Liver (tissue), 8 donors: ENCODE measurements at regions not wholly inside any gene's neighbourhood (a gene's known extent, or its start where the extent isn't known, plus 50 kb on each side); places are given as distances from the start of the nearest gene placed in this dataset.

Experiments
- DNase-seq: peaks from one replicate; pipeline ENCODE4 v3.0.0-alpha.2; 2017; ENCODE audit warnings: low spot score
- H3K27ac ChIP-seq, 2 donors: one replicate each; pipeline ENCODE4 v1.7.0; 2013; ENCODE audit warnings: inconsistent platforms in 2 of 2, low read length in 2 of 2, control low read depth in 1 of 2, low read depth in 1 of 2, mild to moderate bottlenecking in 1 of 2
- H3K27me3 ChIP-seq, 4 donors: one replicate each; pipeline versions ENCODE4 v1.6.1 to v1.7.0; 2013; ENCODE audit warnings: low read length in 3 of 4, inconsistent platforms in 1 of 4, mild to moderate bottlenecking in 1 of 4, moderate library complexity in 1 of 4; ENCODE audit not compliant: control insufficient read depth in 4 of 4, insufficient read depth in 4 of 4
- H3K36me3 ChIP-seq, 4 donors: one replicate each; pipeline versions ENCODE4 v1.6.1 to v1.7.0; 2013; ENCODE audit warnings: low read length in 3 of 4, mild to moderate bottlenecking in 3 of 4, low read depth in 1 of 4, moderate library complexity in 1 of 4; ENCODE audit not compliant: control insufficient read depth in 4 of 4, insufficient read depth in 3 of 4
- H3K4me1 ChIP-seq, 4 donors: one replicate each; pipeline versions ENCODE4 v1.6.1 to v1.7.0; 2013; ENCODE audit warnings: low read length in 3 of 4, mild to moderate bottlenecking in 3 of 4, moderate library complexity in 1 of 4; ENCODE audit not compliant: control insufficient read depth in 4 of 4, insufficient read depth in 4 of 4
- H3K4me3 ChIP-seq, 3 donors: one replicate each; pipeline versions ENCODE4 v1.6.1 to v1.7.0; 2013; ENCODE audit warnings: low read length in 3 of 3, control low read depth in 1 of 3, low read depth in 1 of 3, mild to moderate bottlenecking in 1 of 3
- H3K9ac ChIP-seq, 2 donors: one replicate each; pipeline ENCODE4 v1.7.0; 2013; ENCODE audit warnings: low read length in 2 of 2, mild to moderate bottlenecking in 2 of 2, moderate library complexity in 2 of 2, control low read depth in 1 of 2, low read depth in 1 of 2
- H3K9me3 ChIP-seq, 4 donors: one replicate each; pipeline versions ENCODE4 v1.6.1 to v1.7.0; 2013; ENCODE audit warnings: low read length in 3 of 4; ENCODE audit not compliant: control insufficient read depth in 4 of 4
- EGR1 ChIP-seq, 2 donors: IDR thresholded peaks; 2 replicates each; pipeline ENCODE4 v1.6.1; 2016 to 2018; ENCODE audit warnings: antibody characterized with exemption in 2 of 2, low read depth in 2 of 2
- FOXA1 ChIP-seq: IDR thresholded peaks from 2 replicates; pipeline ENCODE4 v1.6.1; 2016; ENCODE audit warnings: antibody characterized with exemption
- FOXA2 ChIP-seq: IDR thresholded peaks from 2 replicates; pipeline ENCODE4 v1.6.1; 2016; ENCODE audit warnings: antibody characterized with exemption
- GABPA ChIP-seq, 2 donors: IDR thresholded peaks in 1 of 2; conservative IDR thresholded peaks in 1 of 2; 2 replicates each; pipeline ENCODE4 v1.6.1; 2016; ENCODE audit warnings: antibody characterized with exemption in 2 of 2, mild to moderate bottlenecking in 1 of 2, moderate library complexity in 1 of 2
- HNF4A ChIP-seq, 2 donors: conservative IDR thresholded peaks; 2 replicates each; pipeline ENCODE4 v1.6.1; 2016; ENCODE audit warnings: antibody characterized with exemption in 2 of 2, mild to moderate bottlenecking in 2 of 2
- HNF4G ChIP-seq: IDR thresholded peaks from 2 replicates; pipeline ENCODE4 v1.6.1; 2016; ENCODE audit warnings: antibody characterized with exemption
- JUND ChIP-seq, 2 donors: IDR thresholded peaks; 2 replicates each; pipeline ENCODE4 v1.6.1; 2016; ENCODE audit warnings: antibody characterized with exemption in 2 of 2
- MAX ChIP-seq: IDR thresholded peaks from 2 replicates; pipeline ENCODE4 v1.6.1; 2016; ENCODE audit warnings: antibody characterized with exemption
- NR2F2 ChIP-seq: IDR thresholded peaks from 2 replicates; pipeline ENCODE4 v1.6.1; 2016; ENCODE audit warnings: antibody characterized with exemption
- RAD21 ChIP-seq, 2 donors: IDR thresholded peaks; 2 replicates each; pipeline ENCODE4 v1.6.1; 2016; ENCODE audit warnings: antibody characterized with exemption in 2 of 2, mild to moderate bottlenecking in 2 of 2
- RXRA ChIP-seq, 2 donors: IDR thresholded peaks; 2 replicates each; pipeline ENCODE4 v1.6.1; 2017 to 2018; ENCODE audit warnings: antibody characterized with exemption in 2 of 2, mild to moderate bottlenecking in 1 of 2
- SP1 ChIP-seq: IDR thresholded peaks from 2 replicates; pipeline ENCODE4 v1.6.1; 2018; ENCODE audit warnings: antibody characterized with exemption, mild to moderate bottlenecking
- TAF1 ChIP-seq: conservative IDR thresholded peaks from 2 replicates; pipeline ENCODE4 v1.6.1; 2016; ENCODE audit warnings: antibody characterized with exemption, mild to moderate bottlenecking
- YY1 ChIP-seq: IDR thresholded peaks from 2 replicates; pipeline ENCODE4 v1.6.1; 2016; ENCODE audit warnings: antibody characterized with exemption, mild to moderate bottlenecking
- WGBS: extraction: QIAGEN DNeasy Blood & Tissue Kit; methylation state at CpG from one replicate; pipeline ENCODE4 v1.1.7; 2013; 5-methylcytosine and 5-hydroxymethylcytosine counted together
- TF ChIP-seq, protein P1 (sequence below): IDR thresholded peaks from 2 replicates; pipeline ENCODE4 v1.6.1; 2016; ENCODE audit warnings: antibody characterized with exemption
- TF ChIP-seq, protein P2 (sequence below): IDR thresholded peaks from 2 replicates; pipeline ENCODE4 v1.6.1; 2016; ENCODE audit warnings: antibody characterized with exemption, mild to moderate bottlenecking
- TF ChIP-seq, protein P3 (sequence below): IDR thresholded peaks from 2 replicates; pipeline ENCODE4 v1.6.1; 2016; ENCODE audit warnings: antibody characterized with exemption
- TF ChIP-seq, protein P4 (sequence below): fragments of 150-350 bp; IDR thresholded peaks from 2 replicates; pipeline ENCODE4 v1.5.1; 2017; ENCODE audit warnings: improper control_type of control experiment, low read depth, low read length; ENCODE audit not compliant: missing input control
- donor health status: healthy.
- donor health status: healthy.
- donor health status: healthy.
- donor health status: healthy.
- donor health status: healthy.

- no peak for DNase-seq
- no peak overlapping the region for H3K9ac ChIP-seq
- H3K36me3 ChIP-seq: no peaks in the 10 kb centered on the region
- H3K9me3 ChIP-seq: no peaks in the 10 kb centered on the region
- no peaks in the 10 kb centered on the region for H3K4me1 ChIP-seq
- no peaks in the 10 kb centered on the region for H3K27me3 ChIP-seq
- H3K4me3 ChIP-seq: no peak overlapping the region
- WGBS: 83% methylated on average over 13 of the region's 13 CpGs
- TF ChIP-seq SP1 (no peak), YY1 (no peak), NR2F2 (no peak), MAX (no peak), FOXA2 (no peak), RXRA (IDR thresholded peaks at IDR 0.05) (no peak), GABPA (IDR thresholded peaks at IDR 0.05 in 1 of 2, conservative IDR thresholded peaks at IDR 0.05 in 1 of 2) (no peak), HNF4G (no peak), JUND (IDR thresholded peaks at IDR 0.05) (no peak)
- TF ChIP-seq, protein P1, sequence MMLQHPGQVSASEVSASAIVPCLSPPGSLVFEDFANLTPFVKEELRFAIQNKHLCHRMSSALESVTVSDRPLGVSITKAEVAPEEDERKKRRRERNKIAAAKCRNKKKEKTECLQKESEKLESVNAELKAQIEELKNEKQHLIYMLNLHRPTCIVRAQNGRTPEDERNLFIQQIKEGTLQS: no peak
- TF ChIP-seq, protein P2, sequence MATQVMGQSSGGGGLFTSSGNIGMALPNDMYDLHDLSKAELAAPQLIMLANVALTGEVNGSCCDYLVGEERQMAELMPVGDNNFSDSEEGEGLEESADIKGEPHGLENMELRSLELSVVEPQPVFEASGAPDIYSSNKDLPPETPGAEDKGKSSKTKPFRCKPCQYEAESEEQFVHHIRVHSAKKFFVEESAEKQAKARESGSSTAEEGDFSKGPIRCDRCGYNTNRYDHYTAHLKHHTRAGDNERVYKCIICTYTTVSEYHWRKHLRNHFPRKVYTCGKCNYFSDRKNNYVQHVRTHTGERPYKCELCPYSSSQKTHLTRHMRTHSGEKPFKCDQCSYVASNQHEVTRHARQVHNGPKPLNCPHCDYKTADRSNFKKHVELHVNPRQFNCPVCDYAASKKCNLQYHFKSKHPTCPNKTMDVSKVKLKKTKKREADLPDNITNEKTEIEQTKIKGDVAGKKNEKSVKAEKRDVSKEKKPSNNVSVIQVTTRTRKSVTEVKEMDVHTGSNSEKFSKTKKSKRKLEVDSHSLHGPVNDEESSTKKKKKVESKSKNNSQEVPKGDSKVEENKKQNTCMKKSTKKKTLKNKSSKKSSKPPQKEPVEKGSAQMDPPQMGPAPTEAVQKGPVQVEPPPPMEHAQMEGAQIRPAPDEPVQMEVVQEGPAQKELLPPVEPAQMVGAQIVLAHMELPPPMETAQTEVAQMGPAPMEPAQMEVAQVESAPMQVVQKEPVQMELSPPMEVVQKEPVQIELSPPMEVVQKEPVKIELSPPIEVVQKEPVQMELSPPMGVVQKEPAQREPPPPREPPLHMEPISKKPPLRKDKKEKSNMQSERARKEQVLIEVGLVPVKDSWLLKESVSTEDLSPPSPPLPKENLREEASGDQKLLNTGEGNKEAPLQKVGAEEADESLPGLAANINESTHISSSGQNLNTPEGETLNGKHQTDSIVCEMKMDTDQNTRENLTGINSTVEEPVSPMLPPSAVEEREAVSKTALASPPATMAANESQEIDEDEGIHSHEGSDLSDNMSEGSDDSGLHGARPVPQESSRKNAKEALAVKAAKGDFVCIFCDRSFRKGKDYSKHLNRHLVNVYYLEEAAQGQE: no peak
- no peak overlapping the region for H3K27ac ChIP-seq
These were observed 661.5 kb downstream of the BRD1 start for GRCh38 chr22:49166211-49166610.

- WGBS: 57% methylated on average over 12 of the region's 14 CpGs
- Histone ChIP-seq H3K9me3 (no peaks in the 10 kb centered on the region), H3K27me3 (no peaks in the 10 kb centered on the region), H3K36me3 (no peaks in the 10 kb centered on the region), H3K4me1 (no peaks in the 10 kb centered on the region), H3K27ac (no peak overlapping the region), H3K4me3 (no peak overlapping the region), H3K9ac (no peak overlapping the region)
- DNase-seq: no peak
- TF ChIP-seq, protein P3, sequence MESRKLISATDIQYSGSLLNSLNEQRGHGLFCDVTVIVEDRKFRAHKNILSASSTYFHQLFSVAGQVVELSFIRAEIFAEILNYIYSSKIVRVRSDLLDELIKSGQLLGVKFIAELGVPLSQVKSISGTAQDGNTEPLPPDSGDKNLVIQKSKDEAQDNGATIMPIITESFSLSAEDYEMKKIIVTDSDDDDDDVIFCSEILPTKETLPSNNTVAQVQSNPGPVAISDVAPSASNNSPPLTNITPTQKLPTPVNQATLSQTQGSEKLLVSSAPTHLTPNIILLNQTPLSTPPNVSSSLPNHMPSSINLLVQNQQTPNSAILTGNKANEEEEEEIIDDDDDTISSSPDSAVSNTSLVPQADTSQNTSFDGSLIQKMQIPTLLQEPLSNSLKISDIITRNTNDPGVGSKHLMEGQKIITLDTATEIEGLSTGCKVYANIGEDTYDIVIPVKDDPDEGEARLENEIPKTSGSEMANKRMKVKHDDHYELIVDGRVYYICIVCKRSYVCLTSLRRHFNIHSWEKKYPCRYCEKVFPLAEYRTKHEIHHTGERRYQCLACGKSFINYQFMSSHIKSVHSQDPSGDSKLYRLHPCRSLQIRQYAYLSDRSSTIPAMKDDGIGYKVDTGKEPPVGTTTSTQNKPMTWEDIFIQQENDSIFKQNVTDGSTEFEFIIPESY: no peak
- no peak for TF ChIP-seq FOXA2
- TF ChIP-seq, protein P4, sequence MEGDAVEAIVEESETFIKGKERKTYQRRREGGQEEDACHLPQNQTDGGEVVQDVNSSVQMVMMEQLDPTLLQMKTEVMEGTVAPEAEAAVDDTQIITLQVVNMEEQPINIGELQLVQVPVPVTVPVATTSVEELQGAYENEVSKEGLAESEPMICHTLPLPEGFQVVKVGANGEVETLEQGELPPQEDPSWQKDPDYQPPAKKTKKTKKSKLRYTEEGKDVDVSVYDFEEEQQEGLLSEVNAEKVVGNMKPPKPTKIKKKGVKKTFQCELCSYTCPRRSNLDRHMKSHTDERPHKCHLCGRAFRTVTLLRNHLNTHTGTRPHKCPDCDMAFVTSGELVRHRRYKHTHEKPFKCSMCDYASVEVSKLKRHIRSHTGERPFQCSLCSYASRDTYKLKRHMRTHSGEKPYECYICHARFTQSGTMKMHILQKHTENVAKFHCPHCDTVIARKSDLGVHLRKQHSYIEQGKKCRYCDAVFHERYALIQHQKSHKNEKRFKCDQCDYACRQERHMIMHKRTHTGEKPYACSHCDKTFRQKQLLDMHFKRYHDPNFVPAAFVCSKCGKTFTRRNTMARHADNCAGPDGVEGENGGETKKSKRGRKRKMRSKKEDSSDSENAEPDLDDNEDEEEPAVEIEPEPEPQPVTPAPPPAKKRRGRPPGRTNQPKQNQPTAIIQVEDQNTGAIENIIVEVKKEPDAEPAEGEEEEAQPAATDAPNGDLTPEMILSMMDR: no peak
- TF ChIP-seq GABPA (IDR thresholded peaks at IDR 0.05 in 1 of 2, conservative IDR thresholded peaks at IDR 0.05 in 1 of 2): no peak
- TF ChIP-seq SP1: no peak
- no peak for TF ChIP-seq MAX
- no peak for TF ChIP-seq RAD21 (IDR thresholded peaks at IDR 0.05)
- no peak for TF ChIP-seq RXRA (IDR thresholded peaks at IDR 0.05)
- no peak for TF ChIP-seq HNF4G
- no peak for TF ChIP-seq NR2F2
- no peak for TF ChIP-seq TAF1
- TF ChIP-seq EGR1 (IDR thresholded peaks at IDR 0.05; ENCODE audit: low read depth in 2 of 2): no peak
- TF ChIP-seq YY1: no peak
- no peak for TF ChIP-seq HNF4A (conservative IDR thresholded peaks at IDR 0.05)
- no peak for TF ChIP-seq FOXA1
- TF ChIP-seq, protein P2: no peak
- TF ChIP-seq JUND (IDR thresholded peaks at IDR 0.05): no peak
- TF ChIP-seq, protein P1: no peak
These were observed 662.8 kb downstream of the BRD1 start for GRCh38 chr22:49164773-49165320.
